ENCODE measurements at regions not wholly inside any gene's neighbourhood (a gene's known extent, or its start where the extent isn't known, plus 50 kb on each side); places are given as distances from the start of the nearest gene placed in this dataset.

- H3K4me3 ChIP-seq (ENCODE audit: low read depth, low read length) = no peak overlapping the region
- H3K9me3 Mint-ChIP-seq = peaks cover 0 to 3% (median 0%) of the 10 kb centered on the region in 7 donors
Measured at GRCh38 chr18:78904179-78904531, 75.5 kb upstream of the SALL3 start.

GRCh38 chr18:78905334-78905733, 74.3 kb upstream of the SALL3 start:
- Histone ChIP-seq H3K9me3 (ENCODE audit: control insufficient read depth in 2 of 2, low read length in 2 of 2) (no peaks in the 10 kb centered on the region), H3K27me3 (ENCODE audit: control insufficient read depth, insufficient read depth, low read length) (no peaks in the 10 kb centered on the region), H3K27ac (ENCODE audit: insufficient read depth, low read length, poor library complexity, severe bottlenecking) (no peak overlapping the region), H3K36me3 (ENCODE audit: control insufficient read depth, insufficient read depth, low read length) (no peaks in the 10 kb centered on the region), H3K4me3 (ENCODE audit: low read depth, low read length) (no peak overlapping the region), H3K4me1 (ENCODE audit: control insufficient read depth, insufficient read depth, low read length, poor library complexity, severe bottlenecking) (no peaks in the 10 kb centered on the region)
- H3K27me3 Mint-ChIP-seq = no peaks in the 10 kb centered on the region
- H3K4me3 Mint-ChIP-seq = no peak overlapping the region
- no peak overlapping the region for H3K27ac Mint-ChIP-seq
- DNase-seq = no peak
- peaks cover 0 to 2% (median 0%) of the 10 kb centered on the region in 7 donors for H3K9me3 Mint-ChIP-seq
- H3K4me1 Mint-ChIP-seq = no peaks in the 10 kb centered on the region
- no peaks in the 10 kb centered on the region for H3K36me3 Mint-ChIP-seq
- no peak for ATAC-seq (ENCODE audit: low read depth in 2 of 2)

More at GRCh38 chr18:78904179-78904531, 75.5 kb upstream of the SALL3 start:
- Mint-ChIP-seq H3K4me1 (no peaks in the 10 kb centered on the region), H3K27me3 (no peaks in the 10 kb centered on the region), H3K4me3 (no peak overlapping the region), H3K36me3 (no peaks in the 10 kb centered on the region), H3K27ac (no peak overlapping the region)
- ATAC-seq (ENCODE audit: low read depth in 2 of 2) (no peak), DNase-seq (no peak)
- Histone ChIP-seq H3K9me3 (ENCODE audit: control insufficient read depth in 2 of 2, low read length in 2 of 2) (no peaks in the 10 kb centered on the region), H3K27me3 (ENCODE audit: control insufficient read depth, insufficient read depth, low read length) (no peaks in the 10 kb centered on the region), H3K36me3 (ENCODE audit: control insufficient read depth, insufficient read depth, low read length) (no peaks in the 10 kb centered on the region), H3K27ac (ENCODE audit: insufficient read depth, low read length, poor library complexity, severe bottlenecking) (no peak overlapping the region), H3K4me1 (ENCODE audit: control insufficient read depth, insufficient read depth, low read length, poor library complexity, severe bottlenecking) (no peaks in the 10 kb centered on the region)

- no peaks in the 10 kb centered on the region for H3K4me1 ChIP-seq (ENCODE audit: control insufficient read depth, insufficient read depth, low read length, poor library complexity, severe bottlenecking)
- Mint-ChIP-seq H3K36me3 (no peaks in the 10 kb centered on the region), H3K27me3 (no peaks in the 10 kb centered on the region), H3K27ac (no peak overlapping the region), H3K9me3 (peaks cover 0 to 2% (median 0%) of the 10 kb centered on the region in 7 donors), H3K4me3 (no peak overlapping the region), H3K4me1 (no peaks in the 10 kb centered on the region)
- ATAC-seq (ENCODE audit: low read depth in 2 of 2) = no peak
- no peak overlapping the region for H3K4me3 ChIP-seq (ENCODE audit: low read depth, low read length)
- H3K9me3 ChIP-seq (ENCODE audit: control insufficient read depth in 2 of 2, low read length in 2 of 2) = no peaks in the 10 kb centered on the region
- H3K27me3 ChIP-seq (ENCODE audit: control insufficient read depth, insufficient read depth, low read length) = no peaks in the 10 kb centered on the region
- no peaks in the 10 kb centered on the region for H3K36me3 ChIP-seq (ENCODE audit: control insufficient read depth, insufficient read depth, low read length)
- DNase-seq = no peak
- no peak overlapping the region for H3K27ac ChIP-seq (ENCODE audit: insufficient read depth, low read length, poor library complexity, severe bottlenecking)
Measured at GRCh38 chr18:78906066-78906465, 73.6 kb upstream of the SALL3 start.

GRCh38 chr18:78908462-78909260, 71.0 kb upstream of the SALL3 start:
- Histone ChIP-seq H3K4me1 (ENCODE audit: control insufficient read depth, insufficient read depth, low read length, poor library complexity, severe bottlenecking) (no peaks in the 10 kb centered on the region), H3K27ac (ENCODE audit: insufficient read depth, low read length, poor library complexity, severe bottlenecking) (no peak overlapping the region), H3K27me3 (ENCODE audit: control insufficient read depth, insufficient read depth, low read length) (no peaks in the 10 kb centered on the region), H3K4me3 (ENCODE audit: low read depth, low read length) (no peak overlapping the region), H3K9me3 (ENCODE audit: control insufficient read depth in 2 of 2, low read length in 2 of 2) (no peaks in the 10 kb centered on the region), H3K36me3 (ENCODE audit: control insufficient read depth, insufficient read depth, low read length) (no peaks in the 10 kb centered on the region)
- H3K4me3 Mint-ChIP-seq = no peak overlapping the region
- no peak overlapping the region for H3K27ac Mint-ChIP-seq
- H3K4me1 Mint-ChIP-seq = no peaks in the 10 kb centered on the region
- no peaks in the 10 kb centered on the region for H3K9me3 Mint-ChIP-seq
- no peak for DNase-seq
- no peaks in the 10 kb centered on the region for H3K27me3 Mint-ChIP-seq
- no peak for ATAC-seq (ENCODE audit: low read depth in 2 of 2)
- no peaks in the 10 kb centered on the region for H3K36me3 Mint-ChIP-seq

- ATAC-seq (ENCODE audit: low read depth in 2 of 2) (no peak), DNase-seq (no peak)
- Mint-ChIP-seq H3K9me3 (no peaks in the 10 kb centered on the region), H3K27me3 (no peaks in the 10 kb centered on the region), H3K4me3 (no peak overlapping the region), H3K27ac (no peak overlapping the region), H3K4me1 (peaks cover 0 to 4% (median 0%) of the 10 kb centered on the region in 4 donors), H3K36me3 (no peaks in the 10 kb centered on the region)
- H3K27ac ChIP-seq (ENCODE audit: insufficient read depth, low read length, poor library complexity, severe bottlenecking) = no peak overlapping the region
- H3K4me1 ChIP-seq (ENCODE audit: control insufficient read depth, insufficient read depth, low read length, poor library complexity, severe bottlenecking) = no peaks in the 10 kb centered on the region
- H3K4me3 ChIP-seq (ENCODE audit: low read depth, low read length) = no peak overlapping the region
- no peaks in the 10 kb centered on the region for H3K9me3 ChIP-seq (ENCODE audit: control insufficient read depth in 2 of 2, low read length in 2 of 2)
- H3K27me3 ChIP-seq (ENCODE audit: control insufficient read depth, insufficient read depth, low read length) = no peaks in the 10 kb centered on the region
- no peaks in the 10 kb centered on the region for H3K36me3 ChIP-seq (ENCODE audit: control insufficient read depth, insufficient read depth, low read length)
Measured at GRCh38 chr18:78911751-78912283, 67.8 kb upstream of the SALL3 start.

- H3K27me3 Mint-ChIP-seq = no peaks in the 10 kb centered on the region
- H3K9me3 Mint-ChIP-seq = peaks cover 0 to 3% (median 0%) of the 10 kb centered on the region in 7 donors
- H3K36me3 ChIP-seq (ENCODE audit: control insufficient read depth, insufficient read depth, low read length) = no peaks in the 10 kb centered on the region
- H3K4me1 ChIP-seq (ENCODE audit: control insufficient read depth, insufficient read depth, low read length, poor library complexity, severe bottlenecking) = no peaks in the 10 kb centered on the region
- no peak overlapping the region for H3K27ac ChIP-seq (ENCODE audit: insufficient read depth, low read length, poor library complexity, severe bottlenecking)
- H3K27me3 ChIP-seq (ENCODE audit: control insufficient read depth, insufficient read depth, low read length) = no peaks in the 10 kb centered on the region
- ATAC-seq (ENCODE audit: low read depth in 2 of 2) (no peak), DNase-seq (no peak)
- H3K27ac Mint-ChIP-seq = no peak overlapping the region
- H3K4me1 Mint-ChIP-seq = peaks cover 0 to 4% (median 0%) of the 10 kb centered on the region in 4 donors
- H3K9me3 ChIP-seq (ENCODE audit: control insufficient read depth in 2 of 2, low read length in 2 of 2) = no peaks in the 10 kb centered on the region
- no peaks in the 10 kb centered on the region for H3K36me3 Mint-ChIP-seq
- no peak overlapping the region for H3K4me3 Mint-ChIP-seq
- no peak overlapping the region for H3K4me3 ChIP-seq (ENCODE audit: low read depth, low read length)
Measured at GRCh38 chr18:78912336-78912735, 67.3 kb upstream of the SALL3 start.

GRCh38 chr18:78912844-78913243, 66.8 kb upstream of the SALL3 start:
- Histone ChIP-seq H3K36me3 (ENCODE audit: control insufficient read depth, insufficient read depth, low read length) (no peaks in the 10 kb centered on the region), H3K27ac (ENCODE audit: insufficient read depth, low read length, poor library complexity, severe bottlenecking) (no peak overlapping the region), H3K4me1 (ENCODE audit: control insufficient read depth, insufficient read depth, low read length, poor library complexity, severe bottlenecking) (no peaks in the 10 kb centered on the region), H3K27me3 (ENCODE audit: control insufficient read depth, insufficient read depth, low read length) (no peaks in the 10 kb centered on the region), H3K9me3 (ENCODE audit: control insufficient read depth in 2 of 2, low read length in 2 of 2) (no peaks in the 10 kb centered on the region), H3K4me3 (ENCODE audit: low read depth, low read length) (no peak overlapping the region)
- Mint-ChIP-seq H3K4me1 (peaks cover 0 to 4% (median 0%) of the 10 kb centered on the region in 4 donors), H3K9me3 (peaks cover 0 to 5% (median 0%) of the 10 kb centered on the region in 7 donors), H3K36me3 (no peaks in the 10 kb centered on the region), H3K4me3 (no peak overlapping the region), H3K27me3 (no peaks in the 10 kb centered on the region), H3K27ac (no peak overlapping the region)
- ATAC-seq (ENCODE audit: low read depth in 2 of 2) (no peak), DNase-seq (no peak)

GRCh38 chr18:78913395-78913794, 66.2 kb upstream of the SALL3 start:
- no peaks in the 10 kb centered on the region for H3K9me3 ChIP-seq (ENCODE audit: control insufficient read depth in 2 of 2, low read length in 2 of 2)
- Mint-ChIP-seq H3K27me3 (no peaks in the 10 kb centered on the region), H3K36me3 (no peaks in the 10 kb centered on the region), H3K4me1 (peaks cover 0 to 4% (median 0%) of the 10 kb centered on the region in 4 donors), H3K9me3 (peaks cover 0 to 8% (median 0%) of the 10 kb centered on the region in 7 donors), H3K27ac (no peak overlapping the region), H3K4me3 (no peak overlapping the region)
- H3K4me1 ChIP-seq (ENCODE audit: control insufficient read depth, insufficient read depth, low read length, poor library complexity, severe bottlenecking) = no peaks in the 10 kb centered on the region
- ATAC-seq (ENCODE audit: low read depth in 2 of 2) (no peak), DNase-seq (no peak)
- no peak overlapping the region for H3K27ac ChIP-seq (ENCODE audit: insufficient read depth, low read length, poor library complexity, severe bottlenecking)
- no peak overlapping the region for H3K4me3 ChIP-seq (ENCODE audit: low read depth, low read length)
- no peaks in the 10 kb centered on the region for H3K27me3 ChIP-seq (ENCODE audit: control insufficient read depth, insufficient read depth, low read length)
- H3K36me3 ChIP-seq (ENCODE audit: control insufficient read depth, insufficient read depth, low read length) = no peaks in the 10 kb centered on the region
